ENCODE measurements at regions not wholly inside any gene's neighbourhood (a gene's known extent, or its start where the extent isn't known, plus 50 kb on each side); places are given as distances from the start of the nearest gene placed in this dataset.

DNA sequence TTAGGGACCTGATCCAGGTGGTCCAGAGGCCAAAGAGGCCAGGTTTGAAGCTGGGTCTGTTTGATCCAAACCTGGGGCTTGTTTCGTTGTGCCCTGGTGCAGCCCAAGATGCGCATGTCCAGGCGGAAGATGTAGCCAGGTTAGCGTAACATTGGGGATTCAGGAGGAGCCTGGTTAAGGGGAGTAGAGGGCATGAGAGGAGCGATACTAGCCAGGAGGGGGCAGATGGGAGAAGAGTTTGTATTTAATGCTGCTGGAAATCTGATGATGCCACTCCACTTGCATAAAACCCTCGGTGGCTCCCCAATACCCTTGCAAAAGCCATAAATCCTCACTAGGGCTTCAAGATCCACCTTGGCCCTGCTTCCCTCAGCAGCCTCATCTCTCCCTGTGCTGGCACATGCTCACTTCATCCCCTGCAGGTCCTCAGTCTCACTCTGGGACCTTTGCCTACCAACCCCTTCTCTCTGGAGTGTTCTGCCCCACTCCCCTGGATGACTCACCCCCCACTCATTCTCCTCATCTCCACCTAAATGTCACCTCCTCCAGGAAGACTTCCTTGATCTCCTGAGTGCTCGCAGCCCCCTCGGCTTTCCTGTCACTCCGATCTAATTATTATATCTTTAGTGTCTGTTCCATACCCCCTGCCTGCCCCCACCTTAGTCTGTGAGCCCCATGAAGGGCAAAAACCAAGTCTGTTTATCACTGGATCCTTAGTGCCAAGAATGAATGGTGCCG, 95.9 kb downstream of the MIAT start:
- TF ChIP-seq, protein P1, sequence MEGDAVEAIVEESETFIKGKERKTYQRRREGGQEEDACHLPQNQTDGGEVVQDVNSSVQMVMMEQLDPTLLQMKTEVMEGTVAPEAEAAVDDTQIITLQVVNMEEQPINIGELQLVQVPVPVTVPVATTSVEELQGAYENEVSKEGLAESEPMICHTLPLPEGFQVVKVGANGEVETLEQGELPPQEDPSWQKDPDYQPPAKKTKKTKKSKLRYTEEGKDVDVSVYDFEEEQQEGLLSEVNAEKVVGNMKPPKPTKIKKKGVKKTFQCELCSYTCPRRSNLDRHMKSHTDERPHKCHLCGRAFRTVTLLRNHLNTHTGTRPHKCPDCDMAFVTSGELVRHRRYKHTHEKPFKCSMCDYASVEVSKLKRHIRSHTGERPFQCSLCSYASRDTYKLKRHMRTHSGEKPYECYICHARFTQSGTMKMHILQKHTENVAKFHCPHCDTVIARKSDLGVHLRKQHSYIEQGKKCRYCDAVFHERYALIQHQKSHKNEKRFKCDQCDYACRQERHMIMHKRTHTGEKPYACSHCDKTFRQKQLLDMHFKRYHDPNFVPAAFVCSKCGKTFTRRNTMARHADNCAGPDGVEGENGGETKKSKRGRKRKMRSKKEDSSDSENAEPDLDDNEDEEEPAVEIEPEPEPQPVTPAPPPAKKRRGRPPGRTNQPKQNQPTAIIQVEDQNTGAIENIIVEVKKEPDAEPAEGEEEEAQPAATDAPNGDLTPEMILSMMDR (IDR thresholded peaks at IDR 0.05; ENCODE audit: low read depth, low read length), result no peak; the same call in 1 of the 2 replicates
- no peak for TF ChIP-seq EZH2phosphoT487 (IDR thresholded peaks at IDR 0.05; ENCODE audit: low read depth)
